Caco-2 (cell line): ENCODE measurements at regions not wholly inside any gene's neighbourhood (a gene's known extent, or its start where the extent isn't known, plus 50 kb on each side); places are given as distances from the start of the nearest gene placed in this dataset.

Experiments
- BruUV-seq: library from RNA; stranded (reverse); fragments of 400-500 nt; replicated peaks from 2 replicates; lab custom pipeline; 2021; lab: Mats Ljungman, UMichigan
- CTCF ChIA-PET: fragments of 300-600 bp; sonication (Branson Sonifier 250); formaldehyde crosslinking; loops from one replicate; lab custom pipeline; 2022; ENCODE audit warnings: antibody characterized with exemption; lab: Charles Lee
- POLR2A ChIA-PET: fragments of 300-600 bp; sonication (Branson Sonifier 250); formaldehyde crosslinking; loops from one replicate; lab custom pipeline; 2022; ENCODE audit warnings: antibody characterized with exemption; lab: Charles Lee
- DNase-seq, 2 experiments: peaks; one replicate each; pipeline versions ENCODE4 v3.0.0 to v3.0.0-alpha.2; 2020 to 2022
- H3K27me3 ChIP-seq: replicated peaks from 2 replicates; pipeline ENCODE4 v1.6.0; 2011; ENCODE audit warnings: low read length; ENCODE audit not compliant: control insufficient read depth, insufficient read depth
- H3K36me3 ChIP-seq: 2 replicates; pipeline ENCODE4 v1.5.1; 2011; ENCODE audit warnings: low read length; ENCODE audit not compliant: control insufficient read depth, insufficient read depth
- H3K4me1 ChIP-seq: fragments of 250-450 bp; sonication (Bioruptor Pico); 2 replicates; pipeline ENCODE4 v1.5.1; 2020; ENCODE audit warnings: mild to moderate bottlenecking
- H3K4me3 ChIP-seq: 2 replicates; pipeline ENCODE4 v1.5.1; 2011; ENCODE audit warnings: low read depth, mild to moderate bottlenecking, control low read depth, low read length
- H3K9me3 ChIP-seq: fragments of 250-450 bp; sonication (Bioruptor Pico); 2 replicates; pipeline ENCODE4 v1.5.1; 2020; ENCODE audit warnings: mild to moderate bottlenecking, moderate library complexity
- H3K27ac Mint-ChIP-seq: one replicate; pipeline ENCODE4 v1.8.0; 2022; ENCODE audit warnings: mixed read lengths; ENCODE audit not compliant: unreplicated experiment
- H3K27me3 Mint-ChIP-seq: one replicate; pipeline ENCODE4 v1.8.0; 2022; ENCODE audit warnings: mixed read lengths; ENCODE audit not compliant: insufficient read depth, unreplicated experiment
- H3K36me3 Mint-ChIP-seq: one replicate; pipeline ENCODE4 v1.8.0; 2022; ENCODE audit warnings: mild to moderate bottlenecking, mixed read lengths; ENCODE audit not compliant: insufficient read depth, unreplicated experiment
- H3K4me1 Mint-ChIP-seq: one replicate; pipeline ENCODE4 v1.8.0; 2022; ENCODE audit warnings: low read depth, mixed read lengths; ENCODE audit not compliant: unreplicated experiment
- H3K4me3 Mint-ChIP-seq: one replicate; pipeline ENCODE4 v1.8.0; 2022; ENCODE audit warnings: mild to moderate bottlenecking, moderate library complexity, mixed read lengths; ENCODE audit not compliant: unreplicated experiment
- H3K9me3 Mint-ChIP-seq: one replicate; pipeline ENCODE4 v1.8.0; 2022; ENCODE audit warnings: mixed read lengths; ENCODE audit not compliant: unreplicated experiment
- intact Hi-C: fragments of 100-400 bp; cut with micrococcal nuclease; formaldehyde crosslinking; loops from one replicate; pipeline ENCODE4 v1.10.0; 2022; ENCODE audit not compliant: unreplicated experiment
- TF ChIP-seq, protein P1 (sequence below), 2 experiments: fragments of 200-600 bp in 1 of 2; IDR thresholded peaks; 1 replicate in 1 of 2; 2 replicates in 1 of 2; pipeline versions ENCODE4 v1.5.1 to v1.8.0; 2011 to 2022; ENCODE audit warnings: antibody characterized with exemption in 1 of 2, control low read depth in 1 of 2, inconsistent platforms in 1 of 2, low read depth in 1 of 2, low read length in 1 of 2, mild to moderate bottlenecking in 1 of 2, moderate library complexity in 1 of 2; ENCODE audit not compliant: insufficient read depth in 1 of 2, severe bottlenecking in 1 of 2, unreplicated experiment in 1 of 2

DNA sequence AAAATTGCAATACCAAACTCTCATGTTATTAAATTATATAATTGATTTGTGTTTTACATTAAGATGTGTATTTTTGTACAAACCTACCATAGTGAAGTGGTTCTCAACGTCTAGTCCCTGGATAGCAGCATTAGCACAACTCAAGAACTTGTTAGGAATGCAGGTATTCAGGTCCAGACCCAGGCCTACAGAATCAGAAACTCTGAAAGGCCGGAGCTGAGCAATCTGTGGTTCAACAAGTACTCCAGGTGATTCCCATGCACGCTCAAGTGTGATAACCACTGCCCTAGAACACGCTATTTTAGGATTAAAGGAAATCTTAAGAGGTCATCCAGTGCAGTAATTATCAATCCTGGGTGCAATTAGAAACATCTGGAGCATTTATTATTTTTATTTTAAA lies 456.3 kb downstream of the IRS2 start:
- no peaks in the 10 kb centered on the region for H3K9me3 Mint-ChIP-seq
- peaks cover 26% of the 10 kb centered on the region for H3K4me1 ChIP-seq
- peaks cover 14% of the 10 kb centered on the region for H3K4me1 Mint-ChIP-seq
- CTCF ChIA-PET = no interaction called here
- no peaks in the 10 kb centered on the region for H3K36me3 Mint-ChIP-seq
- TF ChIP-seq, protein P1, sequence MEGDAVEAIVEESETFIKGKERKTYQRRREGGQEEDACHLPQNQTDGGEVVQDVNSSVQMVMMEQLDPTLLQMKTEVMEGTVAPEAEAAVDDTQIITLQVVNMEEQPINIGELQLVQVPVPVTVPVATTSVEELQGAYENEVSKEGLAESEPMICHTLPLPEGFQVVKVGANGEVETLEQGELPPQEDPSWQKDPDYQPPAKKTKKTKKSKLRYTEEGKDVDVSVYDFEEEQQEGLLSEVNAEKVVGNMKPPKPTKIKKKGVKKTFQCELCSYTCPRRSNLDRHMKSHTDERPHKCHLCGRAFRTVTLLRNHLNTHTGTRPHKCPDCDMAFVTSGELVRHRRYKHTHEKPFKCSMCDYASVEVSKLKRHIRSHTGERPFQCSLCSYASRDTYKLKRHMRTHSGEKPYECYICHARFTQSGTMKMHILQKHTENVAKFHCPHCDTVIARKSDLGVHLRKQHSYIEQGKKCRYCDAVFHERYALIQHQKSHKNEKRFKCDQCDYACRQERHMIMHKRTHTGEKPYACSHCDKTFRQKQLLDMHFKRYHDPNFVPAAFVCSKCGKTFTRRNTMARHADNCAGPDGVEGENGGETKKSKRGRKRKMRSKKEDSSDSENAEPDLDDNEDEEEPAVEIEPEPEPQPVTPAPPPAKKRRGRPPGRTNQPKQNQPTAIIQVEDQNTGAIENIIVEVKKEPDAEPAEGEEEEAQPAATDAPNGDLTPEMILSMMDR (IDR thresholded peaks at IDR 0.05; ENCODE audit: insufficient read depth in 1 of 2, low read depth in 1 of 2, low read length in 1 of 2, severe bottlenecking in 1 of 2, unreplicated experiment in 1 of 2) = no peak
- no peak overlapping the region for H3K27ac Mint-ChIP-seq
- H3K9me3 ChIP-seq = no peaks in the 10 kb centered on the region
- no TSS peak for BruUV-seq
- H3K36me3 ChIP-seq = no peaks in the 10 kb centered on the region
- no peak for DNase-seq
- intact Hi-C loops = no loop called here
- H3K27me3 ChIP-seq = no peaks in the 10 kb centered on the region
- H3K27me3 Mint-ChIP-seq = no peaks in the 10 kb centered on the region
- POLR2A ChIA-PET = no interaction called here
- no peak overlapping the region for H3K4me3 Mint-ChIP-seq
- no peak overlapping the region for H3K4me3 ChIP-seq

DNA sequence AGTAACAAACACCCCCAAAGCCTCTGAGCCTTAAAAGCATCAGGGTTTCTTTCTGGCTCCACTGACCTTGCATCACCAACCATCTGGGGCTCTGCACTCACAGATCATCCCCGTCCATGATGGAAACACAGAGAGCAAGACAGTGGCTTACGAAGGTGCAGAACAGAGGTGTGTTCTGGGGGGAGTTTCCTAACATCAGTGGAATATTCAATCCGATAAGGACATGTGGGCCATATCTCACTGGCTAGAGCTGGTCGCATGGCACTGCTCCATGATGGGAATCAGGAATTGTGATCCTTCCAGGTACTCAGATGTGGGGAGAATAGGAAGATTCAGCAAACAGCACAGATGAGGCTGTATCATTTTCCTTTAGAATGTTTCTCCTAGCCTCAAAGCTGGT lies 457.2 kb downstream of the IRS2 start:
- ChIA-PET POLR2A (no interaction called here), CTCF (no interaction called here)
- intact Hi-C loops = loop anchor here (5.0 kb wide), 1 partner anchor 57 kb away; no protein-coding TSS in a partner anchor

DNA sequence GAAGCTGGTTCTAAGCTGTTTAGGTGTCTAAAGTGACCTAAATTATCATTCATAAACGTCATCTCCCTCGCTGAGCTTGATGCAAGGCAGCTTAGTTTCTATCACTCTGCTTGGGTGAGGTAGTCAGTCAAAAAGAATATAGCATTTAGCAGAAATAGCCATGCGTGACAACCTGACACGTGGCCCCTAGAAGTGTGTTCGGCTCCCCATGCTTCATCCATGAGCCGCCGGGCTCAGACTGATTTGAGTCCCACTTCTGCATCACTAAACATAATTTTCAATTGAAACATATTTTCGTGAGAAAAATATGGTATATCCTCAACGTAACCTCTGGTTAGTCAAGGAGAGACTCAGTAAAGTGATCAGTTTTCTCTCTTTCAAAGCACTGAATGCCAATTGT lies 459.8 kb downstream of the IRS2 start:
- H3K9me3 Mint-ChIP-seq = no peaks in the 10 kb centered on the region
- POLR2A ChIA-PET = no interaction called here
- CTCF ChIA-PET = no interaction called here
- Histone ChIP-seq H3K4me1 (peaks cover 18% of the 10 kb centered on the region), H3K36me3 (no peaks in the 10 kb centered on the region), H3K4me3 (no peak overlapping the region), H3K27me3 (no peaks in the 10 kb centered on the region), H3K9me3 (no peaks in the 10 kb centered on the region)
- peaks cover 15% of the 10 kb centered on the region for H3K4me1 Mint-ChIP-seq
- DNase-seq = no peak
- no peaks in the 10 kb centered on the region for H3K36me3 Mint-ChIP-seq
- TF ChIP-seq, protein P1 (IDR thresholded peaks at IDR 0.05; ENCODE audit: insufficient read depth in 1 of 2, low read depth in 1 of 2, low read length in 1 of 2, severe bottlenecking in 1 of 2, unreplicated experiment in 1 of 2) = no peak
- no peak overlapping the region for H3K4me3 Mint-ChIP-seq
- no peak overlapping the region for H3K27ac Mint-ChIP-seq
- intact Hi-C loops = loop anchor here (5.0 kb wide), 1 partner anchor 54 kb away; no protein-coding TSS in a partner anchor
- no TSS peak for BruUV-seq
- H3K27me3 Mint-ChIP-seq = no peaks in the 10 kb centered on the region

More for the DNA sequence above, 457.2 kb downstream of the IRS2 start:
- H3K36me3 ChIP-seq = no peaks in the 10 kb centered on the region
- H3K4me1 ChIP-seq = peaks cover 26% of the 10 kb centered on the region
- DNase-seq = no peak
- BruUV-seq = no TSS peak
- Mint-ChIP-seq H3K4me3 (no peak overlapping the region), H3K27ac (no peak overlapping the region), H3K9me3 (no peaks in the 10 kb centered on the region), H3K4me1 (peaks cover 15% of the 10 kb centered on the region), H3K36me3 (no peaks in the 10 kb centered on the region), H3K27me3 (no peaks in the 10 kb centered on the region)
- no peaks in the 10 kb centered on the region for H3K9me3 ChIP-seq
- TF ChIP-seq, protein P1 (IDR thresholded peaks at IDR 0.05; ENCODE audit: insufficient read depth in 1 of 2, low read depth in 1 of 2, low read length in 1 of 2, severe bottlenecking in 1 of 2, unreplicated experiment in 1 of 2) = no peak
- no peak overlapping the region for H3K4me3 ChIP-seq
- H3K27me3 ChIP-seq = no peaks in the 10 kb centered on the region
